Suppressor macrophage treated with lipopolysaccharide for 4 hours (primary cell): ENCODE measurements at regions not wholly inside any gene's neighbourhood (a gene's known extent, or its start where the extent isn't known, plus 50 kb on each side); places are given as distances from the start of the nearest gene placed in this dataset.
"Not testable (repeated sequence)": the region's sequence is repeated elsewhere in the genome, so short reads cannot be mapped to it uniquely, and the experiment has no call there.

Source experiments
- DNase-seq: peaks from one replicate; pipeline ENCODE4 v3.0.0-alpha.2; 2020

DNA sequence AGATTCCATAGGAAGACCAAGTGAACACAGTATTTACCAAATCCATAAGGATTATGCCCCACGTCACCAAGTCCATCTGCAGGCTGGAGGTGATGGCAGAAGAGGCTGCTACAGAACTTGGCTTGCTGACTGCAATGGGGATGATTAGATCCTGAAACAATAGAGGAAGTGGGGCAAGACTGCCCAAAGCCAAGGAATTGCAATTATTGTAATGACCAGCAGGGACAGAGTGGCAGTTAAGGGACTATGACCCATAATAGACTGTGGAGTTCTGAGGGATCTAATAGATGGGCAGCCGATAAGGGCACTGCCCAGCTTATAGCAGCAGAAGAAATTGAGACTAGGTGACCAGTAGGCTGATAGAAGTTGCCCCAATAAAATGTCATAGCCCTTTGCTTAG, 108.4 kb downstream of the MINAR1 start:
- peak; percentile 42 for DNase-seq

- no peak for DNase-seq
Observed at GRCh38 chr15:79541196-79541595, 109.1 kb downstream of the MINAR1 start.

- DNase-seq: no peak
Observed at GRCh38 chr15:79543097-79543496, 111.0 kb downstream of the MINAR1 start.

- DNase-seq: no peak
Observed at GRCh38 chr15:79549196-79549595, 117.1 kb downstream of the MINAR1 start.

- no peak for DNase-seq
Observed at GRCh38 chr15:79560384-79560783, 128.2 kb downstream of the MINAR1 start.

DNA sequence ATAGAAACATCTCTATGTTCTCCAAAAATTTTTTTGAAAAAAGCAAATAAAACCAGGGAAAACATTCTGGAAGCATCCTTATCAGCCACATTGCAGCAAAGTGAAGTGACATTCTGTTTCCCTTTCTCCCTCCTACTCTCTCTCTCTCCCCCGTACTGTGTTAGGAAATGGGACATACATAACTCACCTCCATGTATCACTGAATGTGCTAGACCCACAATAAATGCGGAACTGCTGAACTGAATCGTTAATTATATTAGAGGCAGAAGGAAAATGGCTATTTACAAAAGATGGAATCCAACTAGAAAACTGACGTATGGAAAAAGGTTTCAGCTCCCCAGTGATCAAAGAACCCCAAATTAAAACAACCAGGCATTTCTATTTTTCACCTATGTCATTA, 129.8 kb downstream of the MINAR1 start:
- no peak for DNase-seq

GRCh38 chr15:79562403-79562815, 130.3 kb downstream of the MINAR1 start:
- DNase-seq: no peak

- no peak for DNase-seq
Observed at GRCh38 chr15:79562899-79563298, 130.8 kb downstream of the MINAR1 start.

- DNase-seq: no peak
Observed at GRCh38 chr15:79570004-79570403, 137.9 kb downstream of the MINAR1 start.

- DNase-seq: no peak
Observed at GRCh38 chr15:79572691-79573404, 140.7 kb downstream of the MINAR1 start.

- not testable (repeated sequence) for DNase-seq
Observed at GRCh38 chr15:79574431-79575273, 142.5 kb downstream of the MINAR1 start.

DNA sequence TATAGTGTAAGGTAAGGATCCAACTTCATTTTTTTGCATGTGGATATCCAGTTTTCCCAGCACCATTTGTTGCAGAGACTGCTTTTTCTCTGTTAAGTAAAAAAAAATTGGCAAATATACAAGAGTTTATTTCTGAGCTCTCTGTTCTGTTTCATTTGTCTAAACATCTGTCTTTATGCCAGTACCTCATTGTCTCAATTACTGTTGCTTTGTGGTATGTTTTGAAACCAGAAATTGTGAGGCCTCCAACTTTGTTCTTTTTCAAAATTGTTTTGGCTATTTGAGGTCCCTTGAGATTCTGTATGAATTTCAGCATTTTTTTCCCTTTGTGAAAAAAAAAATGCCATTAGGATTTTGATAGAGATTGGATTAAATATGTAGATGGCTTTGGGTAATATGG, 150.5 kb downstream of the MINAR1 start:
- DNase-seq: no peak

GRCh38 chr15:79592126-79592525, 160.0 kb downstream of the MINAR1 start:
- DNase-seq: no peak

DNA sequence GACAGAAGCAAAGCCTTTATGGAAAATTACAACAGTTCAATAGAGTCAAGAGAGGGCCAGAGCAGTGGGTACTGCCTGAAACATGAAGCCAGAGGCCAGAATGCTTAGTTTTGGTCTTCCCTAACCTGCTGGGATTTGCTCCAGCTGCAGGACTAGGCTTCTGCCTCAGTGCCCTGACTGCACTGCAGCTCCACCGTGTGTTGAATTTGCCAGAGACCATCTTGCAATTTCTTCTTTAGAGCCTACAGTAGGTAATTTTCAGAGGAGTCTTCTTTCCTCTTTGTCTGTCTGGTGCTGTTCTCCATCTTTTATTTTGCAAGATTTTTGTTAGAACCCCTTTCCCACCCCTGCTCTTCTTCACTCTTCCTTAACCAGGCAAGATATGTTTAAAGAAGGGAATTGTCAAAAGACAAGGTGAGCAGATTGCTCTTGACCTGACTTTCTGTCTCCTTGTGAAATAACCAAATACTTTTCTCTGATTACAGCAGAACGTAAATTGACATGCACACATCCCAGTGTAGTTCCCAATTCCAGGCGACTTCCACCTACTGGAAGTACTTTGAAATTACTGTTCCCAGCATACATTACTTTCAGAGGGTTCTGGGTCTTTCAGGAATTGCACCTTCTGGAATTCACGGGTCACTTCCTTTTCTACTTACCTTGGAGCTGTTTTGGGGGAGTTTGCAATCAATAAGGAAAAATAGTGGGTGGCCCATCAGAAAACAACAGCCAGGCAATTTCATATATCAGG, 161.2 kb downstream of the MINAR1 start:
- DNase-seq: no peak

DNA sequence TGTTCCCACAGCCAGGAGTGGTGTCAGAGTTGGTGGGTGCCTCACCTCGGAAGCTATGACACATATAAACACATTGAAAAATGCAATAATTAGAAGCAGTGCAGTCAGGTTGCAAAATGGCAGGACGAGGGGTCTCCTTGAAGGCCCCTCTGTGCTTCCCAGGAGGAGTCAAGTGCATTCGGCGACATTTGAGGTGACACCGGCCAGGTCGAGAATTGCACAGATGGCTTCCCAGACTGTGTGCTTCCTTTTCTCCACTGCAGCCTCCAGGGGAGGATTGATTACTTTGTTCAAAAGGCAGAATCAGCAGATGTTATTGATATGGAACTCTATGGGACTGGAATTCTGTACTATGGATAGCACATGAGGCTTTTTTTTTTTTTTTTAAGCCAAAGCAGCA, 163.2 kb downstream of the MINAR1 start:
- DNase-seq: no peak

DNA sequence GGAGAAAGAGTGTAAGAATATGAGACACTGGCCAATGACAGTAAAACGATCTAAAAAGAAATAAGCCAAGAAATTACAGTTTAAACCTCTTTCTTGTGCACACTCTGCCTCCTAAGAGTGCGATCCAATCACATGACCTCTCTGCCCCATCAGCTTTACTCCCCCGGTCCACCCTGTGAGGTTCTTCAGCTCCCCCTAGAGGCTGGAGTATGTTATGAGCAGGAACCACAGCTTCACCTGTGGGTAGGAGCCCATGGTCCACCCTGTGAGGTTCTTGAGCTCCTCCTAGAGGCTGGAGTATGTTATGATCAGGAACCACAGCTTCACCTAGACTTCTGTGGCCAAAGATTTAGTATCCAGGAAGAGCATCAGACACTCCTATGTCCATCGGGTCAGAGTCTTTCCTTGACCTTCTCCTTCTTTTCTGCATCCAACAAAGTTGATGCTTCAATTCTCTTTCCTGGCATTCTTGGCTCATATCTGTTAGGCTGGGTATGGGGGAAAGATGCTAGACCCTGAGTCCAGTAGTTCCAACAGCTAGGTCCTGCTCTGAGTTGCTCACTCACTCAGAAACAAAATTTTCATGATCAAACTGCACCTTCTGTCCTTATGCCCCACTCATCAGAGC, 164.0 kb downstream of the MINAR1 start:
- DNase-seq: peak; percentile 89

DNA sequence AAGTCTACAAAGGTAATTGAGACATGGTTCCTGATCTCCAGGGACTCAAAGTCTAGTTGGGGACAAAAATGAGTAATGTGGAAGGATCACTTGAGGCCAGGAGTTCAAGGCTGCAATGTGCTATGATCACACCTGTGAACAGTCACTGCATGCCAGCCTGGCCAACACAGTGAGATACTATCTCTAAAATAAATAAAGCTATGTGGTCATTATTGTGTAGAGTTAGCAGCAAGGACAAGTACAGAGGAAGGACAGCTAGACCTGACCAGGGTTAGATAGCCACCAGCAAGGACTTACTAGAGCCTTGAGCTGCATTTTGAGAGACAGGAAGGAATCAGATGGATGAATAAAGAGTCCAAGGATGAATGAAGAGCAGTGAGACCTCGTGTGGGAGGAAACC, 166.5 kb downstream of the MINAR1 start:
- DNase-seq: no peak

GRCh38 chr15:79601405-79602086, 169.4 kb downstream of the MINAR1 start:
- no peak for DNase-seq

GRCh38 chr15:79602180-79602579, 170.0 kb downstream of the MINAR1 start:
- DNase-seq: no peak

- no peak for DNase-seq
Observed at GRCh38 chr15:79602731-79603130, 170.6 kb downstream of the MINAR1 start.

GRCh38 chr15:79606831-79607355, 174.8 kb downstream of the MINAR1 start:
- no peak for DNase-seq
